HepG2 (cell line): ENCODE measurements at regions not wholly inside any gene's neighbourhood (a gene's known extent, or its start where the extent isn't known, plus 50 kb on each side); places are given as distances from the start of the nearest gene placed in this dataset.

ENCODE experiments used
- ATAC-seq: fragments of 200-7000 bp; cut with Tn5 transposase; 3 replicates; pipeline ENCODE4 v1.9.1; 2020; ENCODE audit warnings: mild to moderate bottlenecking, moderate library complexity
- BruUV-seq: library from RNA; stranded (reverse); fragments of 400-500 nt; replicated peaks from 2 replicates; lab custom pipeline; 2021; lab: Mats Ljungman, UMichigan
- CTCF ChIA-PET: fragments of 300-600 bp; formaldehyde crosslinking; extraction: SDS; loops from one replicate; lab custom pipeline; 2021; ENCODE audit warnings: low total read pairs, inconsistent platforms, low intra/inter-chr PET ratio; lab: Yijun Ruan, JAX
- POLR2A ChIA-PET: fragments of 350-600 bp; sonication (Branson Sonifier 250); formaldehyde crosslinking; loops from one replicate; lab custom pipeline; 2020; ENCODE audit warnings: antibody characterized with exemption, inconsistent platforms; lab: Yijun Ruan, JAX
- DNase-seq: peaks from one replicate; pipeline ENCODE4 v3.0.0-alpha.2; 2015; ENCODE audit warnings: low spot score
- FAIRE-seq: peaks from 3 replicates; lab custom pipeline; 2011; peaks lifted over from hg19 to GRCh38; lab: Jason Lieb, UNC
- H2AFZ ChIP-seq: one replicate; pipeline ENCODE4 v1.6.1; 2011; ENCODE audit warnings: low read length, inconsistent platforms
- H3K27ac ChIP-seq: fragments of 300-600 bp; 3 replicates; pipeline ENCODE4 v1.8.0; 2011; ENCODE audit warnings: mixed run types, mild to moderate bottlenecking, mixed read lengths, low read length, inconsistent platforms; ENCODE audit not compliant: insufficient read depth; ENCODE audit errors: extremely low read length
- H3K27me3 ChIP-seq, 2 experiments: fragments of 200-600 bp in 1 of 2; 2 replicates in 1 of 2; 3 replicates in 1 of 2; pipeline versions ENCODE4 v1.6.0 to v1.8.0; 2011; ENCODE audit warnings: low read length in 2 of 2, mild to moderate bottlenecking in 2 of 2, moderate library complexity in 2 of 2, inconsistent platforms in 1 of 2; ENCODE audit not compliant: insufficient read depth in 2 of 2, control insufficient read depth in 1 of 2
- H3K36me3 ChIP-seq, 2 experiments: fragments of 200-600 bp in 1 of 2; replicated peaks in 1 of 2; 2 replicates in 1 of 2; 3 replicates in 1 of 2; pipeline versions ENCODE4 v1.5.1 to v1.8.0; 2011; ENCODE audit warnings: low read length in 2 of 2, inconsistent platforms in 1 of 2; ENCODE audit not compliant: insufficient read depth in 2 of 2, control insufficient read depth in 1 of 2
- H3K4me1 ChIP-seq: 2 replicates; pipeline ENCODE4 v1.5.1; 2012; ENCODE audit warnings: low read length, inconsistent platforms; ENCODE audit not compliant: insufficient read depth
- H3K4me2 ChIP-seq: 2 replicates; pipeline ENCODE4 v1.6.0; 2011; ENCODE audit warnings: low read depth, low read length, inconsistent platforms
- H3K4me3 ChIP-seq, 3 experiments: fragments of 200-600 bp in 1 of 3; sonication (generic), shearing (Covaris generic) in 1 of 3; replicated peaks in 1 of 3; 2 replicates each; pipeline ENCODE4 v1.5.1; 2011 to 2016; ENCODE audit warnings: low read length in 3 of 3, inconsistent platforms in 2 of 3, low read depth in 2 of 3, mild to moderate bottlenecking in 2 of 3, control low read depth in 1 of 3, mixed read lengths in 1 of 3; ENCODE audit not compliant: insufficient read depth in 1 of 3
- H3K79me2 ChIP-seq: one replicate; pipeline ENCODE4 v1.6.1; 2011; ENCODE audit warnings: low read length, inconsistent platforms; ENCODE audit not compliant: insufficient read depth
- H3K9ac ChIP-seq: 2 replicates; pipeline ENCODE4 v1.6.0; 2011; ENCODE audit warnings: mild to moderate bottlenecking, low read depth, low read length, inconsistent platforms; ENCODE audit not compliant: insufficient read depth
- H3K9me3 ChIP-seq: 2 replicates; pipeline ENCODE4 v1.5.1; 2012; ENCODE audit warnings: mild to moderate bottlenecking, low read length
- H4K20me1 ChIP-seq: 2 replicates; pipeline ENCODE4 v1.6.0; 2011; ENCODE audit warnings: inconsistent platforms, mild to moderate bottlenecking, low read length, moderate library complexity; ENCODE audit not compliant: insufficient read depth
- NFE2L2 ChIP-seq: fragments of 150-350 bp; IDR thresholded peaks from 2 replicates; pipeline ENCODE4 v1.6.1; 2014; ENCODE audit warnings: low read length
- ZBTB40 ChIP-seq, 2 experiments: fragments of 450-650 bp in 1 of 2; sonication (generic) in 1 of 2; formaldehyde crosslinking in 1 of 2; IDR thresholded peaks; 2 replicates each; pipeline versions ENCODE4 v1.6.1 to v1.8.0; 2016 to 2022; ENCODE audit warnings: antibody characterized with exemption in 1 of 2, mild to moderate bottlenecking in 1 of 2, missing genetic modification reagents in 1 of 2
- WGBS: methylation state at CpG from one replicate; pipeline ENCODE4 v1.1.6; 2017; ENCODE audit warnings: low lambda C conversion rate; 5-methylcytosine and 5-hydroxymethylcytosine counted together
- in situ Hi-C: cut with HindIII; loops from 2 replicates; pipeline ENCODE4 v1.10.0; 2017; ENCODE audit warnings: low pct_unique_long_range_greater_than_20kb; ENCODE audit not compliant: extremely low pct_ligation_motif_present
- intact Hi-C: fragments of 100-400 bp; cut with micrococcal nuclease; formaldehyde crosslinking; loops from one replicate; pipeline ENCODE4 v1.10.0; 2022; ENCODE audit not compliant: unreplicated experiment

DNA sequence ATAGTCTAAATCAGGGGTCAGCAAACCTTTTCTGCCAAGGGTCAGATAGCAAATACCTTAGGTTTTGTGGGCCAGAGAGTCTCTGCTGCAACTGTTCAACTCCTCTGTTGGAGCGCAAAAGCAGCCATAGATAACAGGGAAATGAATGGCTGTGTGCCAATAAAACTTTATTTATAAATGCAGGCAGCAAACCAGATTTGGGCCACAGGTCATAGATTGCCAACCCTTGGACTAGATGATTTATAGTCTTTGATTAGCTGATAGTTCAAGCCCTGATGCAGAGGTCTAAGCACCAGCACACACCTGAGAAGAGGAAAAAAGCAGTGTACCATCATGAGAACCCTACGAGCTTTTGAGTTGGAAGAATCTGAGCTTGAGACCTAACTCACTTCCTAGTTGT, 86.0 kb upstream of the DYNLRB2 start:
- no peaks in the 10 kb centered on the region for H3K4me1 ChIP-seq
- no peak overlapping the region for H3K4me2 ChIP-seq
- in situ Hi-C loops: loop anchor here (10.0 kb wide), 1 partner anchor 60 kb away; no protein-coding TSS in a partner anchor
- H3K27ac ChIP-seq: no peak overlapping the region
- H3K9me3 ChIP-seq: no peaks in the 10 kb centered on the region
- H3K4me3 ChIP-seq: no peak overlapping the region
- BruUV-seq: no TSS peak
- no peaks in the 10 kb centered on the region for H3K36me3 ChIP-seq
- no peak for TF ChIP-seq NFE2L2
- no peak; the same call in 1 of the 2 replicates for TF ChIP-seq ZBTB40 (IDR thresholded peaks at IDR 0.05)
- TF ChIP-seq ZBTB40 (CRISPR knock-in tag; IDR thresholded peaks at IDR 0.05): peak; percentile 94
- FAIRE-seq (no peak), ATAC-seq (no peak), DNase-seq (no peak)
- CTCF ChIA-PET: no interaction called here
- intact Hi-C loops: loop anchor here (1.0 kb wide), 1 partner anchor 44 kb away; no protein-coding TSS in a partner anchor
- H3K27me3 ChIP-seq: peaks cover 0 to 6% of the 10 kb centered on the region in 2 experiments; a peak in 1 of 5 replicates
- no peak overlapping the region for H2AFZ ChIP-seq
- no peaks in the 10 kb centered on the region for H3K79me2 ChIP-seq
- H4K20me1 ChIP-seq: no peaks in the 10 kb centered on the region
- H3K9ac ChIP-seq: no peak overlapping the region
- POLR2A ChIA-PET: no interaction called here
- 48% methylated on average over 2 of the region's 2 CpGs for WGBS
